OCI-LY7 (cell line): ENCODE measurements at regions not wholly inside any gene's neighbourhood (a gene's known extent, or its start where the extent isn't known, plus 50 kb on each side); places are given as distances from the start of the nearest gene placed in this dataset.

Source experiments
- CTCF ChIP-seq: fragments of 200-600 bp; sonication (generic); conservative IDR thresholded peaks from 2 replicates; pipeline ENCODE4 v1.5.1; 2014; ENCODE audit warnings: mild to moderate bottlenecking, antibody characterized with exemption, low read length, moderate library complexity, mixed read lengths
- EZH2phosphoT487 ChIP-seq: fragments of 200-600 bp; sonication (generic); IDR thresholded peaks from 2 replicates; pipeline ENCODE4 v1.6.1; 2018; ENCODE audit warnings: low read depth, borderline replicate concordance, mild to moderate bottlenecking, mixed run types, antibody characterized with exemption, low read length, moderate library complexity, mixed read lengths

- TF ChIP-seq CTCF (no peak), EZH2phosphoT487 (no peak)
Observed at GRCh38 chr12:18935371-18935965, 194.1 kb upstream of the PLEKHA5 start.
